Stimulated activated CD4-positive, alpha-beta T cell treated with anti-CD3 and anti-CD28 coated beads, Interleukin-12 subunit alpha, Interleukin-12 subunit beta, amount 100 ng/mL, for 4 hours (primary cell): ENCODE measurements at regions not wholly inside any gene's neighbourhood (a gene's known extent, or its start where the extent isn't known, plus 50 kb on each side); places are given as distances from the start of the nearest gene placed in this dataset.

Experiments
- DNase-seq: peaks from one replicate; pipeline ENCODE4 v3.0.0-alpha.2; 2020

DNA sequence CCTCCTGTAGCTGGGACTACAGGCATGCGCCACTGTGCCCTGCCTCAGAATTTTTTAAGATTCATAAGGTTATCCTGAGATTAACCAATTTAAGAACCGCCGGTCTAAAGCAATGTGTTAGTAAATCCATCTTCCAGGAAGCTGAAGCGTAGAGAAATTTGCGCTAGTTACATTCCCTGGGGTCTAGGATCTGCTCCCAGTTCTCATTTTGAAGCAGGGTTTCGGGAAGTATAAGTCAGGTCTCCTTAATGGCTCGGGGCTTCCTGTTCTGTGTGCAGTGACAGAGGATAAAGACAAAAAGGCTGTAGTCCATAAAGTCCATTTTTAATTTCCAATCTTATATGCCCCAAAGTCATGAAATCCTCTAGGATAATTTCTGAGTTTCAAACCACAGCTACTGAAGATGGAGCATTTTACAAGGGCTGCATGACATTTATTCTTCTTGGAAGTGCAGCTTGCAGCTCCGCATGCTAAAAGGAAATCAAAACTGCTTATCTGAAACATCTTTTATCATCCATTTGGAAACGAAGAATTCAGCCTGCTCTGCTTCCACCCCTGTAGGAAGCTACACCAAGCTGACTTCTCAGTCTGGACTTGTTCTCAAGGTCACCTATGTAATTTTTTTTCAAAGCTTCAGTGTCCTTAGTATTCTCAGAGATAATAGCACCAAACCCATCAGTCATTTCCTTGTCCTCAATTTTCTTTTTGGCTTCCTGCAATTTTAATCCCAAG, 326.1 kb downstream of the PRL start:
- DNase-seq: no peak

GRCh38 chr6:21971541-21971940, 325.3 kb downstream of the PRL start:
- no peak for DNase-seq

GRCh38 chr6:21972516-21972915, 324.3 kb downstream of the PRL start:
- DNase-seq: no peak

- no peak for DNase-seq
Observed at GRCh38 chr6:21977346-21977745, 319.5 kb downstream of the PRL start.

DNA sequence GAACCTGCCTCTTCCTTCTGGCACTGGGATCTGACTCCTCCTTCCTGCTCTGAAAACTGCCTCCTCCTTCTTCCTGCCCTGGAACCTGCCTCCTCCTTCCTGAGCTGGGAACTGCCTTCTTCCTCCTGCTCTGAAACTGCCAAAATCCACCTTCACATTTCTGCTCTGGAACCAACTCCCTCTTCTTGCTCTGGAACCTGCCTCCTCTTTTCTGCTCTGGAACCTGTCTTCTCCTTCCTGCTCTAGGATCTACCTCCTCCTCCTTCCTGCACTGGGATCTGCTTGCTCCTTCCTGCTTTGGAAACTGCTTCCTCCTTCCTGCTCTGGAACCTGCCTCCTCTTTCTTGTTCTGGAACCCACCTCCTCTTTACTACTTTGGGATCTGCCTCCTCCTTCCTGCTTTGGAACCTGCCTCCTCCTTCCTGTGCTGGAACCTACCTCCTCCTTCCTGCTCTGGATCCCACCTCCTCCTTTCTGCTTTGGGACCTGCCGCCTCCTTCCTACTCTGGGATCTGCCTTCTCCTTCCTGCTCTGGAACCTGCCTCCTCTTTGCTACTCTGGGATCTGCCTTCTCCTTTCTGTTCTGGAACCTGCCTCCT, 315.5 kb downstream of the PRL start:
- DNase-seq: no peak

DNA sequence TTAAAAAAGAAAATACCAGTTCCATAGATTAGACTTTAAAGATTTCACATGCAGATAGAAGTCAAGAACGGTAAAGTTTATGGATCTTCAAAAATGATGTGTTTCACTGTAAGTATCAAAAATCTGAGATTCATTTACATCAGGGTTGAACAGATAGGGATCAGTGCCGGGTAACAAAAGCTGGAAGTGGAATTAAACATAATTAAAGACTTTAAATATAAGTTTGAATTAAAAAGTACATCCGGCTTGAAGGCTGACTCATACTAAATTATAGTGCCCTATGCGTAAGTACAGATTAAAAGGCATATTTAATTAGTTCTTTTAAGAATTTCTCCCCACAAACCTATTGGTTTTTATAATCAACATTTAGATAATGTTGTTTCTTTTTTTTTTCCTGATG, 312.7 kb downstream of the PRL start:
- DNase-seq: no peak

- DNase-seq: no peak
Observed at GRCh38 chr6:21984561-21984960, 312.3 kb downstream of the PRL start.

DNA sequence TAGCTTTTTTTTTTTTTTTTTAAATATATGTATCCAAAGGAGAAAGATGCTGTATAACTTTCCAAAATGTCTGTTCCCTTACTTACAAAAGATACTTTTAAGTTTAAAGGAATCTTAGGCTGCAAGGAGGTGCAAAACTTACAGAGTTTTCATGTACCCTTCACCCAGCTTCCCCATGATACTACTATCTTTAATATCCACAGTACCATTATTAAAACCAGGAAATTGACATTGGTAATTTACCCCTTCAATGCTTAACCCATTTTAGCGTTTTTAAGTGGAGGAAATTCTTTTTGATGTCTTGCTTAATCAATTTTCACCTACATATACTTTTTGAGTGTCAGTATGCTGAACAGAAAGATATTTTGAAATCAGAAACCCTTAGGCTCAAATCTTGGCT, 310.9 kb downstream of the PRL start:
- no peak for DNase-seq

GRCh38 chr6:21986703-21987102, 310.1 kb downstream of the PRL start:
- DNase-seq: no peak

DNA sequence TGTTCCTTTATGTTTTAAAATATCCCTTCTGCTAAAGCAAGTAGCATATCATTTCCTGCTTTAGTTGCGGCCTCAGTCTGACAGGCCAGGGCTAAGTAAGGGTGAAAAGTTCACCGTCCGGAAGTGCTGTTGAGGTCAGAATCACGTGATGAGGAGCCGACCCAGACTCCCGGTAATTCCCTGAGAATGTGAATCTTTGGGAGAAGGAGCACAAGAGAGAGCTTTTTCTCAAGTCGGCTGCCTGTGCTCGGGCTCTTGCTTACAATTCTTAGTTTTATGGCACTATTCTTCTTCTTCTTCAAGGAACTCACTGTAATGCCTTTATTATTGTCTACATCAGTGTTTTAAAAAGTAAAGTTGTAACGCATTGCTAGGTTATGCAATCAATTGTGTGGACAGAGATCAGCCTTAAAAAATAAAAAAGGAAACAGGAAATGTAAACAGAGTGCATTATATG, 309.3 kb downstream of the PRL start:
- no peak for DNase-seq

- no peak for DNase-seq
Observed at GRCh38 chr6:21990577-21990976, 306.3 kb downstream of the PRL start.

DNA sequence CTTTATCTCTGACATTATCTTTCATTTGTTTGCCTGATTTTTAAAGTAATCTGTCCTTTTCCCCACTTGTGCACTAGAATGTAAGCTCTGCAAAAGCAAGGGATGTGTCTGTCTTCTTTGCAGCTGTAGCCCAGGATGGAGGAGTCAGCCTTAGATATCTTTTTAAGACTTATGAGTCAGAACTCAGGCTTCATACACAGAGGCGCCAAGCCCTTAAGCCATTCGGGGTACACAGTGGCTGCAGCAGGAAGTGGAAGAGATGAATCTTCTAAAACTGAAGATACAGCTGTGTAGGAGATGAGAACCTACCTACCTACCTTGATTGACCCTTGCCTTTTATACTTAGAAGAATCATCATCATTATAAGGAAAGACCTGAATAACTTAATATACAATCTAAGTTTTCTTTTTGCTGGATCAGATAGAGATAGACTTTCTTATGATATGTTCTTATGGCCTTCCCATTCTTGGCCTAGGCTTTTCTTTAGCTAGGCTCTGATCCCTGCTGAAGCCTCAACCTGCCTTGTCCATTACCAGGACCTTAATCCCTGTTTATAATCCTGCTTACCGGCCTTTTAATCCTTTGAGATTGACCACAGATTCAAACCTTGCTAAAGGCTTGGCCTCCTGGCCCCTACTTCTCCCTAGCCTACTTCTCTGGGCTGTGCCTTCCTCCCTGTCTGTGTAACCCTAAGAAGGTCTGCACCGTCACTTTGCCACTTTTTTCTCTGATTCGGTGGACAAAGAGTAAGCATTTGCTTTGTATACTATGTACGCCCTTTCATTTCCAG, 304.5 kb downstream of the PRL start:
- DNase-seq: no peak

GRCh38 chr6:21993841-21994240, 303.0 kb downstream of the PRL start:
- no peak for DNase-seq

DNA sequence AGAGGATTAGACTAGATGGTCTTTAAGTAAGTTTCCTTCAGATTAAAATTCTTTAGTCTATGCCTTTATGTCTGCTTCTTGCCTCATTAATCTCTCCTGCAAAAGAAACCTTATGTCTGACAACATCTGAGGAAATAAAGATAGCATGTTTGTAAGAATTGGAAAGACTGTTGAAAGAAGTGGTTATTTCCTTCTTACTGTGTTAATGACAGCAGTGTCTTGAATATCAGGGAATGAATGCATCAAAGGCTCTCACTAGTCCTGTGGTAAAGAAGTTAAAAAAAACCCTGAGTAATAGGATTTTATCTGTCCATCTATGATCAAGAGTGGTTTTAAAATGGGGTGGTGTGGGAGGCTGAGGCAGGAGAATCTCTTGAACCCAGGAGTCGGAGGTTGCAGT, 302.0 kb downstream of the PRL start:
- no peak for DNase-seq

DNA sequence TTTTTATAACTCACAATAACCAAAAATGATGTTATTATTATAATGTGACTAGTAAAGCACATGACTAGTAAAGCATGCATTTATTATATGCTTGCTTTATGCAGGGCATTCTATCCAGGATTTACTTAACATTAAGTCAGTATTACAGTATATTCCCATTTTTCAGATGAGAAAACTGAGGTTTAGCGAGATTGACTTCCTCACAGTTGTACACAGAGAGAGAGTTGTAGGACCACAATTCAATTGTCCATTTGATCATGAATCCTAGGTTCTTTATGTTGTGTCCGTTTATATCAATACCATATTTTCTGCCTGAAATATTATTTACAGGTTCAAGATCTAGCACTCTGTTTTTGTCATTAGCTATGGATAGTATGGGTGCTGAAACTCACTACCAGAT, 301.5 kb downstream of the PRL start:
- DNase-seq: no peak

GRCh38 chr6:21996425-21997118, 300.3 kb downstream of the PRL start:
- no peak for DNase-seq

- no peak for DNase-seq
Observed at GRCh38 chr6:21997119-21998037, 299.5 kb downstream of the PRL start.

DNA sequence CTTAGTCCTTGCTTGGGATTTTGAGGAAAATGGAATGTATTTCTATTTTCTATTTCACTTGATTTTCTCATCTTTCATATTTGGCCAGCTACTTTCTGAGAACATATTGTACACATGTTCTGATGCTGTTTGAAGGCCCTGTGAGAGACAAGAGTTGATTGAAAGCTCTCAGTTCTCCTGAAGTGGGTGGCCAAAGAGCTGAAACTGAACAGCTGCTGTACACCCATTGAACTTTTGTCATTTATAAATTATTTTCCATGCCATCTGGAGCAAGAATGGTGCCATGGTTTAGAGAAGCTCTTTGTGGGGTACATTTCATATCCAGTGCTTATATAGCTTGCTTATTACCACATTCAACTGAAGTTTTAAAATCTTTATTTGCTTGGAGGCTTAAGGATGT, 298.3 kb downstream of the PRL start:
- DNase-seq: no peak

GRCh38 chr6:21999012-21999528, 297.8 kb downstream of the PRL start:
- DNase-seq: no peak

DNA sequence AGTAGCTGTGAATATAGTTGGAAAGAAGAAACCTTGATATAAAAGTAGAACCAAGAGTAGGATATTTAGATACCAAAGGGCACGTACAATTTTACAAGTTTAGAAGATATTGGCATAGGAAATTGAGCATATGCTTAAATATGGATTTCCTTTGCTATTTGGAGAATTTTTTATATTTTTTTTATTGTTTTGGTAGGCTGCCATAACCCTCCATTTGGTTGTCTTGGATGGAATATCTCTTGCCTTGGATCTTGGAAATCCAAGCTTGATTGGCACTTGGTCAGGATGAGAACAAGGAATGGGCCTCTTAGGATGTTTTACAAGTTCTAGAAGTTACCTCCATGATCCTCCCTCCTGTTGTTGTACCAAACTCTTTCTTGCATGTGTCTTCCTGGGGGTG, 297.1 kb downstream of the PRL start:
- DNase-seq: no peak

GRCh38 chr6:22001396-22002027, 295.3 kb downstream of the PRL start:
- DNase-seq: no peak

DNA sequence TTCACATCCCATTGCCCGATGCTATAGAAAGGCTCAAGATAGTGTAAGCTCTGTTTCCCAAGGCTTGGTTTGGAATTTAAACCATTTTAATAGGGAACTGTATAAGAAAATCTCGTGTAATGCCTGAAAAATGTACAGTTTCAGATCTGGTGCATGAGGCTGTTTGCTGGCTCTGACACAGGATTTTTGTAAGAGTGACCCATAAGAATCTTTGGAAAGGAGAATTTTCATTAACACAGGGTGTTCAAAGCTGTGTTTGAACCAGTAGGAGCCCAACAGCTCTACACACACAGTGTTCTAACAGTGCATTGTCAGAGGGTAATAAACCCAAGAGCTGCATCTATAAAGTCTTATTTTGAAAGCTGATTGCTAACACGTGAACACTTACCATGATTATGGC, 293.5 kb downstream of the PRL start:
- DNase-seq: no peak
